H9 (cell line): ENCODE measurements at regions not wholly inside any gene's neighbourhood (a gene's known extent, or its start where the extent isn't known, plus 50 kb on each side); places are given as distances from the start of the nearest gene placed in this dataset.

Experiments
- DNase-seq: peaks from one replicate; pipeline ENCODE4 v3.0.0-alpha.2; 2017
- H2AFZ ChIP-seq: one replicate; pipeline ENCODE4 v1.6.1; 2013; ENCODE audit warnings: mild to moderate bottlenecking, low read length, control low read depth, moderate library complexity
- H2AK5ac ChIP-seq: 2 replicates; pipeline ENCODE4 v1.6.1; 2013; ENCODE audit warnings: low read length, control low read depth, mixed read lengths; ENCODE audit not compliant: insufficient read length
- H2BK120ac ChIP-seq: one replicate; pipeline ENCODE4 v1.6.1; 2013; ENCODE audit warnings: low read depth, mild to moderate bottlenecking, low read length, control low read depth, inconsistent platforms; ENCODE audit not compliant: poor library complexity, severe bottlenecking
- H2BK12ac ChIP-seq: 2 replicates; pipeline ENCODE4 v1.6.1; 2013; ENCODE audit warnings: low read length, control low read depth, mixed read lengths, low read depth; ENCODE audit not compliant: insufficient read length
- H2BK15ac ChIP-seq: 2 replicates; pipeline ENCODE4 v1.6.1; 2013; ENCODE audit warnings: low read depth, low read length, control low read depth
- H2BK20ac ChIP-seq: one replicate; pipeline ENCODE4 v1.6.1; 2013; ENCODE audit warnings: low read depth, mild to moderate bottlenecking, low read length, control low read depth, inconsistent platforms; ENCODE audit not compliant: poor library complexity, severe bottlenecking
- H2BK5ac ChIP-seq: 2 replicates; pipeline ENCODE4 v1.6.1; 2013; ENCODE audit warnings: low read length, control low read depth, mixed read lengths; ENCODE audit not compliant: insufficient read length
- H3K14ac ChIP-seq: 2 replicates; pipeline ENCODE4 v1.6.1; 2013; ENCODE audit warnings: low read length, control low read depth; ENCODE audit not compliant: insufficient read depth
- H3K18ac ChIP-seq: 2 replicates; pipeline ENCODE4 v1.6.1; 2013; ENCODE audit warnings: low read depth, mild to moderate bottlenecking, mixed read lengths, low read length, control low read depth; ENCODE audit not compliant: insufficient read length
- H3K23ac ChIP-seq: 2 replicates; pipeline ENCODE4 v1.6.1; 2013; ENCODE audit warnings: low read length, control low read depth, mixed read lengths, low read depth; ENCODE audit not compliant: insufficient read length
- H3K23me2 ChIP-seq: 2 replicates; pipeline ENCODE4 v1.6.1; 2013; ENCODE audit warnings: low read depth, mild to moderate bottlenecking, mixed read lengths, low read length, control low read depth; ENCODE audit not compliant: insufficient read length, poor library complexity, severe bottlenecking
- H3K27ac ChIP-seq: 2 replicates; pipeline ENCODE4 v1.5.1; 2013; ENCODE audit warnings: low read length, control low read depth, mixed read lengths, low read depth; ENCODE audit not compliant: insufficient read length
- H3K27me3 ChIP-seq: 2 replicates; pipeline ENCODE4 v1.6.1; 2013; ENCODE audit warnings: low read length, control low read depth, inconsistent platforms; ENCODE audit not compliant: insufficient read depth
- H3K4ac ChIP-seq: 2 replicates; pipeline ENCODE4 v1.6.1; 2013; ENCODE audit warnings: low read depth, mild to moderate bottlenecking, control low read depth, inconsistent platforms, low read length, moderate library complexity
- H3K4me1 ChIP-seq: 2 replicates; pipeline ENCODE4 v1.6.1; 2013; ENCODE audit warnings: low read length, control low read depth, inconsistent platforms; ENCODE audit not compliant: insufficient read depth
- H3K4me2 ChIP-seq: 2 replicates; pipeline ENCODE4 v1.6.1; 2013; ENCODE audit warnings: low read length, control low read depth, mixed read lengths; ENCODE audit not compliant: insufficient read length, insufficient read depth
- H3K56ac ChIP-seq: 2 replicates; pipeline ENCODE4 v1.6.1; 2013; ENCODE audit warnings: low read depth, mild to moderate bottlenecking, mixed read lengths, low read length, control low read depth; ENCODE audit not compliant: insufficient read length
- H3K79me1 ChIP-seq: 2 replicates; pipeline ENCODE4 v1.6.1; 2013; ENCODE audit warnings: low read depth, mild to moderate bottlenecking, moderate library complexity, low read length, control low read depth, inconsistent platforms; ENCODE audit not compliant: insufficient read depth, poor library complexity, severe bottlenecking
- H3K79me2 ChIP-seq: 2 replicates; pipeline ENCODE4 v1.6.1; 2013; ENCODE audit warnings: low read length, control low read depth, inconsistent platforms; ENCODE audit not compliant: insufficient read depth
- H3K9ac ChIP-seq: 2 replicates; pipeline ENCODE4 v1.6.1; 2013; ENCODE audit warnings: low read length, control low read depth, mixed read lengths; ENCODE audit not compliant: insufficient read length; ENCODE audit errors: extremely low read depth
- H3K9me3 ChIP-seq: one replicate; pipeline ENCODE4 v1.6.1; 2013; ENCODE audit warnings: low read depth, low read length, inconsistent platforms; ENCODE audit not compliant: control insufficient read depth
- H3T11ph ChIP-seq: one replicate; pipeline ENCODE4 v1.6.1; 2013; ENCODE audit warnings: mild to moderate bottlenecking, low read length, control low read depth, inconsistent platforms
- H4K20me1 ChIP-seq: one replicate; pipeline ENCODE4 v1.6.1; 2013; ENCODE audit not compliant: control insufficient read depth, insufficient read length, insufficient read depth
- H4K5ac ChIP-seq: 2 replicates; pipeline ENCODE4 v1.6.1; 2013; ENCODE audit warnings: low read depth, mild to moderate bottlenecking, mixed read lengths, low read length, control low read depth; ENCODE audit not compliant: insufficient read length
- H4K8ac ChIP-seq: replicated peaks from 2 replicates; pipeline ENCODE4 v1.6.1; 2013; ENCODE audit warnings: low read length, control low read depth, mixed read lengths, low read depth; ENCODE audit not compliant: insufficient read length
- H4K91ac ChIP-seq: 2 replicates; pipeline ENCODE4 v1.6.1; 2013; ENCODE audit warnings: low read depth, mild to moderate bottlenecking, moderate library complexity, mixed read lengths, low read length, control low read depth; ENCODE audit not compliant: insufficient read length
- H3K27ac Mint-ChIP-seq, 3 experiments: 2 replicates in 2 of 3; 3 replicates in 1 of 3; pipeline ENCODE4 v1.8.0; 2020 to 2021; ENCODE audit warnings: mixed read lengths in 3 of 3, mild to moderate bottlenecking in 1 of 3, moderate library complexity in 1 of 3
- H3K27me3 Mint-ChIP-seq: 2 replicates; pipeline ENCODE4 v1.8.0; 2021; ENCODE audit warnings: low read depth, mild to moderate bottlenecking, moderate library complexity, mixed read lengths
- H3K36me3 Mint-ChIP-seq, 3 experiments: 2 replicates in 2 of 3; 3 replicates in 1 of 3; pipeline ENCODE4 v1.8.0; 2020 to 2021; ENCODE audit warnings: low read depth in 3 of 3, mixed read lengths in 3 of 3; ENCODE audit not compliant: insufficient read depth in 1 of 3
- H3K4me1 Mint-ChIP-seq, 2 experiments: 2 replicates each; pipeline ENCODE4 v1.8.0; 2020; ENCODE audit warnings: mixed read lengths in 2 of 2
- H3K4me3 Mint-ChIP-seq, 2 experiments: 2 replicates in 1 of 2; 3 replicates in 1 of 2; pipeline ENCODE4 v1.8.0; 2020 to 2021; ENCODE audit warnings: mild to moderate bottlenecking in 2 of 2, mixed read lengths in 2 of 2, moderate library complexity in 1 of 2
- H3K9me3 Mint-ChIP-seq, 2 experiments: 2 replicates in 1 of 2; 3 replicates in 1 of 2; pipeline ENCODE4 v1.8.0; 2020; ENCODE audit warnings: mild to moderate bottlenecking in 2 of 2, mixed read lengths in 2 of 2, moderate library complexity in 1 of 2
- CTCF ChIP-seq: fragments of 200-600 bp; sonication (generic); conservative IDR thresholded peaks from 3 replicates; pipeline ENCODE4 v1.8.0; 2021; ENCODE audit warnings: antibody characterized with exemption, mild to moderate bottlenecking
- WGBS: extraction: QIAGEN DNeasy Blood & Tissue Kit; methylation state at CpG from one replicate; pipeline ENCODE4 v1.1.7; 2013; ENCODE audit warnings: missing lambda C conversion rate, low lambda C conversion rate, mixed read lengths; ENCODE audit not compliant: insufficient read length; ENCODE audit errors: extremely low coverage; 5-methylcytosine and 5-hydroxymethylcytosine counted together

- WGBS = no CpG with 5 or more reads among the region's 2 CpGs
- Histone ChIP-seq H3K4me1 (no peaks in the 10 kb centered on the region), H3K9ac (no peak overlapping the region), H3K9me3 (no peaks in the 10 kb centered on the region), H3K27me3 (no peaks in the 10 kb centered on the region), H3K79me2 (no peaks in the 10 kb centered on the region), H3K4ac (no peak overlapping the region), H3K4me2 (no peak overlapping the region), H3K27ac (no peak overlapping the region), H2BK120ac (no peak overlapping the region), H4K91ac (no peak overlapping the region), H2BK15ac (no peak overlapping the region), H3T11ph (no peak overlapping the region), H3K23me2 (no peaks in the 10 kb centered on the region), H3K79me1 (no peaks in the 10 kb centered on the region), H2AK5ac (no peak overlapping the region), H2BK5ac (no peak overlapping the region), H2AFZ (no peak overlapping the region), H3K23ac (no peak overlapping the region), H3K18ac (no peak overlapping the region), H4K20me1 (no peaks in the 10 kb centered on the region), H4K8ac (no peak overlapping the region), H2BK12ac (no peak overlapping the region), H3K14ac (no peak overlapping the region), H3K56ac (no peak overlapping the region), H2BK20ac (no peak overlapping the region), H4K5ac (no peak overlapping the region)
- DNase-seq = no peak
- Mint-ChIP-seq H3K27me3 (peaks cover 8% of the 10 kb centered on the region), H3K4me3 (no peak overlapping the region), H3K4me1 (no peaks in the 10 kb centered on the region), H3K27ac (no peak overlapping the region), H3K36me3 (no peaks in the 10 kb centered on the region), H3K9me3 (no peaks in the 10 kb centered on the region; a peak in 1 of 5 replicates)
- TF ChIP-seq CTCF = no peak
These were observed 60.2 kb downstream of the TLNRD1 start for GRCh38 chr15:81060907-81061306.
